HUES48 (cell line): ENCODE measurements at regions not wholly inside any gene's neighbourhood (a gene's known extent, or its start where the extent isn't known, plus 50 kb on each side); places are given as distances from the start of the nearest gene placed in this dataset.

Experiments used
- H3K27ac ChIP-seq: one replicate; pipeline ENCODE4 v1.7.0; 2013; ENCODE audit warnings: low read depth, low read length, inconsistent platforms
- H3K27me3 ChIP-seq: 2 replicates; pipeline ENCODE4 v1.6.1; 2013; ENCODE audit warnings: mild to moderate bottlenecking, low read length; ENCODE audit not compliant: control insufficient read depth, insufficient read depth
- H3K36me3 ChIP-seq: 2 replicates; pipeline ENCODE4 v1.6.1; 2013; ENCODE audit warnings: low read length; ENCODE audit not compliant: control insufficient read depth, insufficient read depth
- H3K4me1 ChIP-seq: 2 replicates; pipeline ENCODE4 v1.6.1; 2013; ENCODE audit warnings: mild to moderate bottlenecking, low read length; ENCODE audit not compliant: control insufficient read depth, insufficient read depth
- H3K4me3 ChIP-seq: 2 replicates; pipeline ENCODE4 v1.5.1; 2013; ENCODE audit warnings: mild to moderate bottlenecking, low read depth, low read length
- H3K9ac ChIP-seq: 2 replicates; pipeline ENCODE4 v1.6.1; 2013; ENCODE audit warnings: mild to moderate bottlenecking, low read depth, low read length, moderate library complexity
- H3K9me3 ChIP-seq: 2 replicates; pipeline ENCODE4 v1.6.1; 2013; ENCODE audit warnings: low read length; ENCODE audit not compliant: control insufficient read depth, insufficient read depth

DNA sequence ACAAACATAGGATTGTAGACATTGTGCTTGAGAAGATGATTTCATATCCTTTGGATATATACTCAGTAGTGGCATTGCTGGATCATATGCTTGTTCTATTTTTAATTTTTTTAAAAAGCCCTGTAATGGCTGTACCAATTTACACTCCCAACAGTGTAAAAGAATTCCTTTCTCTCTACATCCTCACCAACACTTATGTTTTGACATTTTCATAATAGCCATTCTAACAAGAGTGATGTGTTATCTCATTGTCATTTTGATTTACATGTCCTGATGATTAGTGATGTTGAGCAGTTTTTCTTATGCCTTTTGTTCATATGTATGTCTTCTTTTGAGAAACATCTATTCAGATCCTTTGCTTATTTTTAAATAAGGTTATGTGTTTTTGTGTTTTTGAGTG, 1039.2 kb upstream of the GOT2 start:
- Histone ChIP-seq H3K36me3 (no peaks in the 10 kb centered on the region), H3K4me1 (no peaks in the 10 kb centered on the region), H3K27me3 (no peaks in the 10 kb centered on the region), H3K9ac (no peak overlapping the region), H3K4me3 (no peak overlapping the region), H3K27ac (no peak overlapping the region), H3K9me3 (no peaks in the 10 kb centered on the region; the same call in 1 of the 2 replicates)

GRCh38 chr16:59759296-59759695, 1025.2 kb upstream of the GOT2 start:
- Histone ChIP-seq H3K27ac (no peak overlapping the region), H3K9me3 (no peaks in the 10 kb centered on the region), H3K27me3 (no peaks in the 10 kb centered on the region), H3K4me1 (no peaks in the 10 kb centered on the region), H3K36me3 (no peaks in the 10 kb centered on the region), H3K4me3 (no peak overlapping the region), H3K9ac (no peak overlapping the region)

GRCh38 chr16:59758848-59759247, 1024.7 kb upstream of the GOT2 start:
- Histone ChIP-seq H3K9me3 (no peaks in the 10 kb centered on the region), H3K27ac (no peak overlapping the region), H3K36me3 (no peaks in the 10 kb centered on the region), H3K4me3 (no peak overlapping the region), H3K27me3 (no peaks in the 10 kb centered on the region), H3K4me1 (no peaks in the 10 kb centered on the region), H3K9ac (no peak overlapping the region)

DNA sequence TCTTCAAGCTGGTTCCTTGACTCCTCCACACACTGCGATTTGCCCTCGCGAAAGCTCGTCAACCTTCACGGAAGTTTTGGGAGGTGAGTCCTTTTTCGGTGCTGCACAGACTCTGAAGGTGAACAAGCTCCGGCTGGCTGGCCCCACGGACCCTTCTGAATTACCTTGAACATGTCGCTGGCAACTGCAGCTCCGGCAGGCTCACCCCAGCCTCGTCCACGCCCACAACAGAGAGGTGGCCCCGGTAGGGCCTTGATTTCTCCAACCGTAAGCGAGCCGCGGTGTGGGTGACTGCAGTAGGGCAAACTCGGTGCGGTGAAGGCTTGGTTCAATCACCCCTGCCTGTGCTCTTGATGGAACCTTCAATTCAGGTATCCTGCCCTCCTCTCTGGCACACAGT, 1020.7 kb upstream of the GOT2 start:
- H3K4me1 ChIP-seq = no peaks in the 10 kb centered on the region
- no peak overlapping the region for H3K9ac ChIP-seq
- H3K9me3 ChIP-seq = no peaks in the 10 kb centered on the region
- H3K4me3 ChIP-seq = no peak overlapping the region
- no peaks in the 10 kb centered on the region for H3K27me3 ChIP-seq
- no peaks in the 10 kb centered on the region for H3K36me3 ChIP-seq
- H3K27ac ChIP-seq = no peak overlapping the region

DNA sequence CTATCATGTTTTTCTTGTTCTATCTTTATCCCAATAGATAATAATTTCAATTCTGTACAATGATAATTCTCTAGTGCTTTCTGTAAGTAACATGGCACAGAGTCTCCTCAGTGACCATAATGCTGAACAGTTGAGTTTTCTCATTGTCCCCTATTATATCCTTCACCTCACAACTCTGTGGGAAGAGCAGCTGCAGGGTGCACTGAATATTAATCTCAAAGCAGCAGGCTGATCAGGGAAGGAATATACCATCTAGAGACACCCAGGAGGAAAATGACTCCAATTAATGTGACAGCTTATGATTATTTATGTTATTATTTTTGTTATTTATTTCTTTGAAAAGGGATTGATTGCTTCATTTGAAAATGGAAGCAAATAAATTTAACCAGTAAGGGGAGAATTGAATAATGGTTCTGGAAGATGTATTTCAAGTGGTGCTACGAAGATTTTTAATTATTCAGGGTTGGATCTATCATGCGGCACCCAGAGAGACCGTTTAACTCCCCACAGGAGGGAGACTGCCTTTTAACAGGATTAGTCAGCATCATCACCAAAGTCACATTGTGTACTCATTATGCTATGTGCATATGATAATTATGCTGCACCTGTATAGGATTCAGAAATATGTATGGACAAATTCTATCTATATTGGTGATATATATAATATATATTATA, 1015.7 kb upstream of the GOT2 start:
- no peak overlapping the region for H3K9ac ChIP-seq

GRCh38 chr16:59748531-59748930, 1014.4 kb upstream of the GOT2 start:
- Histone ChIP-seq H3K9ac (no peak overlapping the region), H3K4me1 (0 out of 2 replicates have a peak, but pooled peaks cover 4% of the 10 kb centered on the region), H3K9me3 (no peaks in the 10 kb centered on the region), H3K4me3 (no peak overlapping the region), H3K36me3 (no peaks in the 10 kb centered on the region), H3K27ac (no peak overlapping the region), H3K27me3 (no peaks in the 10 kb centered on the region)

More for the DNA sequence above, 1015.7 kb upstream of the GOT2 start:
- H3K27me3 ChIP-seq = no peaks in the 10 kb centered on the region
- no peak overlapping the region for H3K4me3 ChIP-seq
- H3K9me3 ChIP-seq = no peaks in the 10 kb centered on the region
- H3K4me1 ChIP-seq = 0 out of 2 replicates have a peak, but pooled peaks cover 4% of the 10 kb centered on the region
- no peak overlapping the region for H3K27ac ChIP-seq
- no peaks in the 10 kb centered on the region for H3K36me3 ChIP-seq

GRCh38 chr16:59743504-59743903, 1009.4 kb upstream of the GOT2 start:
- Histone ChIP-seq H3K9me3 (no peaks in the 10 kb centered on the region), H3K27me3 (no peaks in the 10 kb centered on the region), H3K4me3 (no peak overlapping the region), H3K27ac (no peak overlapping the region), H3K36me3 (no peaks in the 10 kb centered on the region), H3K9ac (no peak overlapping the region), H3K4me1 (0 out of 2 replicates have a peak, but pooled peaks cover 3% of the 10 kb centered on the region)

DNA sequence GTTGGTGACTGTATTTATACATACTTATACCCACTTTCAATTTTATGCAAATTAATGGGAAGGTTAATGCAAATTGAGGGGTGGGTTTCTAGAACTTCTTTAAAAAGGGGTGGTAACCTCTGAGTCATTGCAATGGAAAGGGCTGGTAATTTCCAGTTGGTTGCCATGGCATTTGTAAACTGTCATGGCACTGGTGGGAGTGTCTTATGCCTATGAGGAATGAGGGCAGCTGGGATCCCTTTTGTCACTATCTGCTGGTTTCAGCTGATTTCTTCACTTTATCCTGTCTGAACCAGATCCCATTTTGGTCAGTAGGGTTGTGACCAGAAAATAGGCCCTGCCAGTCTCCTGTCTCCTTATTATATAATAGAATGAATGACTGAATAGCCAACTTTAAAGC, 1006.7 kb upstream of the GOT2 start:
- Histone ChIP-seq H3K9ac (no peak overlapping the region), H3K9me3 (no peaks in the 10 kb centered on the region), H3K4me3 (no peak overlapping the region), H3K36me3 (no peaks in the 10 kb centered on the region), H3K4me1 (no peaks in the 10 kb centered on the region), H3K27me3 (no peaks in the 10 kb centered on the region), H3K27ac (no peak overlapping the region)

GRCh38 chr16:59737274-59737673, 1003.2 kb upstream of the GOT2 start:
- Histone ChIP-seq H3K27me3 (no peaks in the 10 kb centered on the region), H3K9me3 (no peaks in the 10 kb centered on the region), H3K36me3 (no peaks in the 10 kb centered on the region), H3K4me1 (no peaks in the 10 kb centered on the region), H3K4me3 (no peak overlapping the region), H3K9ac (no peak overlapping the region), H3K27ac (no peak overlapping the region)

DNA sequence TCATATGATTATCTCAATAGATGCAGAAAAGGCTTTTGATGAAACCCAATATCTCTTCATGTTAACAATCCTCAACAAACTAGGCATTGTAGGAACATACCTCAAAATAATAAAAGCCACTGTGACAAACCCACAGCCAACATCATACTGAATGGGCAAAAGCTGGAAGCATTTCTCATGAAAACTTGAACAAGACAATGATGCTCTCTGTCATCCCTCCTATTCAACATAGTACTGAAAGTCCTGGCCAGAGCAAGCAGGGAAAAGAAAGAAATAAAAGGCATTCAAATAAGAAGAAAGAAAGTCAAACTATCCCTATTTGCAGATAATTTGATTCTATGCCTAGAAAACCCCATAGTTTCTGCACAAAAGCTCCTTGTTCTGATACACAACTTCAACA, 999.2 kb upstream of the GOT2 start:
- H3K36me3 ChIP-seq = no peaks in the 10 kb centered on the region
- H3K27ac ChIP-seq = no peak overlapping the region
- H3K4me3 ChIP-seq = no peak overlapping the region
- no peaks in the 10 kb centered on the region for H3K27me3 ChIP-seq
- no peaks in the 10 kb centered on the region for H3K9me3 ChIP-seq
- no peaks in the 10 kb centered on the region for H3K4me1 ChIP-seq
- no peak overlapping the region for H3K9ac ChIP-seq

DNA sequence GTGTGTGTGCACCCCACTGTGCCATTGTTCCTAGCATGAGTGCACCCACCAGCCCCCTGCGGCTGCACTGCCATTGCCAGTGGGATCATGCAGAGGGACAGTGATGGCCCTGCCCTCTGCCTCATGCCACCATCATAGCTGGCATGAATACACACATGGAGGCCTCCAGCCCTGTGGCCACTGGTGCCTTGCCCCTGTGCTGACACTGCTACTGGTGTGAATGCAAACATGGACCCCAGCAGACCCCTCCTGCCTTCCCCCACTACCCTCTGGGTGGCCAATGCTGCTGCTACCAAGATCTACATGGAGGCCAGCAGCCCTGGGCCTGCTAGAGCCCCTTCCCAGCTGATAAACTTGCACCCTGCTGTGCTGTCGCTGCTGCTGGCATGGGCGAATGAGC, 995.5 kb upstream of the GOT2 start:
- Histone ChIP-seq H3K4me1 (no peaks in the 10 kb centered on the region), H3K27me3 (no peaks in the 10 kb centered on the region), H3K4me3 (no peak overlapping the region), H3K9me3 (no peaks in the 10 kb centered on the region), H3K9ac (no peak overlapping the region), H3K36me3 (no peaks in the 10 kb centered on the region), H3K27ac (no peak overlapping the region)
